ENCODE measurements at regions not wholly inside any gene's neighbourhood (a gene's known extent, or its start where the extent isn't known, plus 50 kb on each side); places are given as distances from the start of the nearest gene placed in this dataset.
A peak's percentile ranks its signal among the peaks of the same experiment; 100 is the strongest.

DNA sequence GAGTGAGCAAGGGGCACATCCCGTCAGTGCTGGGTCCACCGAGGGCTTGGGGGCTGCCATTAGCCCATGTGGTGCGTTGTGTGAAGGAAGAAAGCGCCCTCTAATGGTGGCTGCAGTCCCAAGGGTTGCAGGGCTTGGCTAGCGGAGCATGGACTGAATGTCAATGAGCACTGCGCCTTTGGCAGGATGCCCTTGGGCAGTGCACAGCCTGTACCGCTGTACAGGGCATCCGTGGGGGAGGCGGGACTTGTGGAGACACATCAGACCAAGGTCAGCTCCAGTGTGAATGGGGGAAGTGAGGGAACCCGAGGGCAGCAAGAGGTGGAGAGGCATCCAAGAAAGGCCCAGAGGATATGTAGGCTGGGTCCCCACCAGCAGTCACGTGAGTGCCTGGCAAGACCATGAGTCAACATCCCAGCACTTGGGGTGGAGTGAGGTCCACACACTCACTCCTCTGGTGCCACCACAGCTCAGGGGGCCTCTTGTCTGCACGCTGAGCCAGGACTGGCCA is 75.5 kb upstream of the MED9 start:
- no peak for TF ChIP-seq EP300 (IDR thresholded peaks at IDR 0.05)
- TF ChIP-seq POLR2A (IDR thresholded peaks at IDR 0.05), result no peak
- TF ChIP-seq, protein P1, sequence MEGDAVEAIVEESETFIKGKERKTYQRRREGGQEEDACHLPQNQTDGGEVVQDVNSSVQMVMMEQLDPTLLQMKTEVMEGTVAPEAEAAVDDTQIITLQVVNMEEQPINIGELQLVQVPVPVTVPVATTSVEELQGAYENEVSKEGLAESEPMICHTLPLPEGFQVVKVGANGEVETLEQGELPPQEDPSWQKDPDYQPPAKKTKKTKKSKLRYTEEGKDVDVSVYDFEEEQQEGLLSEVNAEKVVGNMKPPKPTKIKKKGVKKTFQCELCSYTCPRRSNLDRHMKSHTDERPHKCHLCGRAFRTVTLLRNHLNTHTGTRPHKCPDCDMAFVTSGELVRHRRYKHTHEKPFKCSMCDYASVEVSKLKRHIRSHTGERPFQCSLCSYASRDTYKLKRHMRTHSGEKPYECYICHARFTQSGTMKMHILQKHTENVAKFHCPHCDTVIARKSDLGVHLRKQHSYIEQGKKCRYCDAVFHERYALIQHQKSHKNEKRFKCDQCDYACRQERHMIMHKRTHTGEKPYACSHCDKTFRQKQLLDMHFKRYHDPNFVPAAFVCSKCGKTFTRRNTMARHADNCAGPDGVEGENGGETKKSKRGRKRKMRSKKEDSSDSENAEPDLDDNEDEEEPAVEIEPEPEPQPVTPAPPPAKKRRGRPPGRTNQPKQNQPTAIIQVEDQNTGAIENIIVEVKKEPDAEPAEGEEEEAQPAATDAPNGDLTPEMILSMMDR (IDR thresholded peaks at IDR 0.05), result no peak
- TF ChIP-seq POLR2AphosphoS5 (IDR thresholded peaks at IDR 0.05), result no peak
- WGBS, 5 donors, result 64 to 72% (median 70%) methylated on average over 12 of the region's 12 CpGs
- Histone ChIP-seq H3K36me3 (no peaks in the 10 kb centered on the region), H3K4me1 (peaks cover 0 to 17% (median 12%) of the 10 kb centered on the region in 4 donors), H3K4me3 (no peak overlapping the region), H3K9me3 (no peaks in the 10 kb centered on the region), H3K27me3 (peaks cover 0 to 24% (median 0%) of the 10 kb centered on the region in 3 donors), H3K27ac (no peak overlapping the region)
- no peak for DNase-seq
- intact Hi-C loops (cut with DNase I; ENCODE audit: low total_unique reads), result no loop called here

DNA sequence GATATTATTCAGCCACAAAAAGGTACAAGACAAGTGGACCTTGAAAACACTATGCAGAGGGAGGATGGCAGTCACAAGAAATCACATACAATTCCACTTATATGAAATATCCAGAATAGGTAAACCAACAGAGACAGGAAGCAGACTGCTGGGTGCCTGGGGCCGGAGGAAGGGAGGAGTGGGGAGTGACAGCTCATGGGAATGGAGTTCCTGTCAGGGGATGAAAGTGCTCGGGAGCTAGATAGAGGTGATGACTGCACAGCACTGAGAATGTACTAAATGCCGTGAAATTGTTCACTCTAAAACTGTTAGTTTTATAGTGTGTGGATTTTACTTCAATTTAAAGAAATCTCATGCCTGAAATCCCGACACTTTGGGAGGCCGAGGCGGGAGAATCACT is 74.2 kb upstream of the MED9 start:
- Histone ChIP-seq H3K4me1 (peaks cover 0 to 17% (median 12%) of the 10 kb centered on the region in 4 donors), H3K27me3 (peaks cover 0 to 24% (median 0%) of the 10 kb centered on the region in 3 donors), H3K36me3 (no peaks in the 10 kb centered on the region), H3K27ac (no peak overlapping the region), H3K9me3 (no peaks in the 10 kb centered on the region), H3K4me3 (no peak overlapping the region)
- TF ChIP-seq, protein P1 (IDR thresholded peaks at IDR 0.05), result no peak
- TF ChIP-seq EP300 (IDR thresholded peaks at IDR 0.05) (no peak), POLR2AphosphoS5 (IDR thresholded peaks at IDR 0.05) (no peak), POLR2A (IDR thresholded peaks at IDR 0.05) (no peak)
- intact Hi-C loops (cut with DNase I; ENCODE audit: low total_unique reads), result no loop called here
- no peak for DNase-seq
- WGBS, 5 donors, result 83 to 90% (median 88%) methylated on average over 6 of the region's 6 CpGs

DNA sequence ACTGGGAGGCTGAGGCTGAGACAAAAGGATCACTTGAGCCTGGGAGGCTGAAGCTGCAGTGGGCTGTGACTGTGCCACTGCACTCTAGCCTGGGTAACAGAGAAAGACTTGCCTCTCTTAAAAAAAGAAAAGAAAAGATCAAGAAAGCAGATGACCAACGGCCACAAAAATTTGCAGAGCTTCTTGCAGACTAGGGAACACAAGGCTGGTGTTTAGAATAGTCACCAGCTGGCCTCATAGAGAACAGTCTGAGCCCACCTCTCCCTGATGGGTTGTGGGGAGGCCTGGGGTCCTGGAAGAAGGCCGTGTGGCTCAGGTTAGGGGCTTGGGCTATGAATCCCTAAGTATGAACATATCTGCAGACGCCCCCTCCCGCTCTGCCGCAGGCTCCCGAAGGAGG is 73.7 kb upstream of the MED9 start:
- 64 to 82% (median 81%) methylated on average over 6 of the region's 6 CpGs for WGBS, 5 donors
- Histone ChIP-seq H3K27ac (peak overlapping the region in 1 of 5 donors; percentile 32), H3K36me3 (no peaks in the 10 kb centered on the region), H3K27me3 (peaks cover 0 to 24% (median 0%) of the 10 kb centered on the region in 3 donors), H3K4me1 (peaks cover 0 to 17% (median 11%) of the 10 kb centered on the region in 4 donors), H3K4me3 (no peak overlapping the region), H3K9me3 (no peaks in the 10 kb centered on the region)
- intact Hi-C loops (cut with DNase I; ENCODE audit: low total_unique reads), result no loop called here
- TF ChIP-seq POLR2A (IDR thresholded peaks at IDR 0.05) (no peak), POLR2AphosphoS5 (IDR thresholded peaks at IDR 0.05) (no peak), EP300 (IDR thresholded peaks at IDR 0.05) (no peak)
- TF ChIP-seq, protein P1 (IDR thresholded peaks at IDR 0.05), result no peak
- no peak for DNase-seq

DNA sequence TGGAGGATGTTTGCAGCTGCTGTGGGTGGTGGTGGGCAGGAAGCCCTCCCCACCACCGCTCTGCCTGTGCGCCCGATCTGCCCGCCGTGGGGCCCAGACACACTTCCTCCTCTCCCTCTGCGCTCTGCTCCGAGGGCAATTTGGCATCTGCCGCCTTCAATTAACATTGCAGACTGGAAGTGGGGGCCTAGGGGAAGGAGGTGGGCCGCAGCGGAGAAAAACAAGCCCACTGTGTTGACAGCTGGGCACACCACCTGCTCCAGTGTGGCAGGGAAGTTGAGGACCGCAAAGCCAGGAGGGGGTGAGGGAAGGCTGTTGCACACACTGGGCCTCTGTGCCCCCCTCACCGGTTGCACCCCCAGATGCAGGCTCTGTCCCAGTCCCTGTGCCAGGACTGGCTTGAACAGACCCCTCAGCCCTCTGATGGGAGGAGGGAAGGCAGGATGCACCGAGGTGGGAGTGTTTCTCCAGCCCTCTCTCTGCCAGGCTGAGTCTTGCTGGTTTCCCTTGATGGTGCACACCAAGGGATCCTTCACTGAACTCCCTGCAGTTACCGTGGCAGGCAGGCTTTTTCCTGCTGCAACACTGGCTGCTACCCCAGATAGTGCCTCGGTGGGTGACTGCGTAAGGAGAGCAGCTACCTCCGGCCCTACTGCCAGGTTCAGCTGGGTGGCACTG is 72.8 kb upstream of the MED9 start:
- Histone ChIP-seq H3K27me3 (peaks cover 0 to 24% (median 0%) of the 10 kb centered on the region in 3 donors), H3K4me1 (peaks cover 0 to 24% (median 4%) of the 10 kb centered on the region in 4 donors), H3K27ac (peak overlapping the region in 2 of 5 donors; percentile 42 to 51), H3K4me3 (no peak overlapping the region), H3K36me3 (no peaks in the 10 kb centered on the region), H3K9me3 (no peaks in the 10 kb centered on the region)
- WGBS, 5 donors, result 41 to 68% (median 55%) methylated on average over 13 to 17 of the region's 17 CpGs
- DNase-seq, result peak in 1 of 2 donors; percentile 79
- TF ChIP-seq EP300 (IDR thresholded peaks at IDR 0.05) (no peak), POLR2A (IDR thresholded peaks at IDR 0.05) (no peak)
- intact Hi-C loops (cut with DNase I; ENCODE audit: low total_unique reads), result no loop called here

DNA sequence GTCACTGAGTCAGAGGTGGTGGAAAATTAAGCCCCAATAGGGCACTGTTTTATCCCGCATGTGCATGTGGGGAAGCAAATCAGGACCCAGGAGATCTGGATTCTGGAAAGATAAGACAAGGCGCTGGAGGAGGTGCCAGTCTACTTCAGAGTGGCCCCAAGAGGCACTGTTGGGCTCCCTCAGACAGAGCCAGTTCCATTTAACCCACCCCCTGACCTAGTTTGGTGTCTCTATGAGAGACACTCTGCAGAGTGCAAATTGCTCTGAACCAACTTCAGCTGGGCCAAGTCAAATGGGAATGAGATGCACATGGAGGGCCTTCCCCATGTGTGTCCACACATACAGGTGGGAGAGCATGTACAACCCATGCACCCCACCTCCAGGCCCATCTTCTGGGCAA is 71.1 kb upstream of the MED9 start:
- WGBS, 5 donors, result 81 to 93% (median 88%) methylated on average over 2 of the region's 2 CpGs
- peaks cover 0 to 34% (median 0%) of the 10 kb centered on the region in 3 donors for H3K27me3 ChIP-seq

More for the DNA sequence above, 71.1 kb upstream of the MED9 start:
- no peak overlapping the region for H3K4me3 ChIP-seq
- intact Hi-C loops (cut with DNase I; ENCODE audit: low total_unique reads), result no loop called here
- TF ChIP-seq POLR2A (IDR thresholded peaks at IDR 0.05) (no peak), POLR2AphosphoS5 (IDR thresholded peaks at IDR 0.05) (no peak), EP300 (IDR thresholded peaks at IDR 0.05) (no peak)
- TF ChIP-seq, protein P1 (IDR thresholded peaks at IDR 0.05), result no peak
- DNase-seq, result no peak
- H3K27ac ChIP-seq, result no peak overlapping the region
- no peaks in the 10 kb centered on the region for H3K36me3 ChIP-seq
- no peaks in the 10 kb centered on the region for H3K9me3 ChIP-seq
- H3K4me1 ChIP-seq, result peaks cover 0 to 24% (median 3%) of the 10 kb centered on the region in 4 donors

Data from stomach (tissue), 8 donors.